Endothelial cell of umbilical vein (primary cell): ENCODE measurements at regions not wholly inside any gene's neighbourhood (a gene's known extent, or its start where the extent isn't known, plus 50 kb on each side); places are given as distances from the start of the nearest gene placed in this dataset.

Experiments
- BruUV-seq: library from RNA; stranded (reverse); fragments of 400-500 nt; replicated peaks from 2 replicates; lab custom pipeline; 2021; lab: Mats Ljungman, UMichigan
- CTCF ChIA-PET: fragments of 300-600, 350-600 bp; sonication (Branson Sonifier 250); formaldehyde crosslinking; loops from one replicate; lab custom pipeline; 2021; ENCODE audit warnings: antibody characterized with exemption, inconsistent platforms; lab: Charles Lee
- POLR2A ChIA-PET: fragments of 300-600, 350-600 bp; sonication (Branson Sonifier 250); formaldehyde crosslinking; loops from one replicate; lab custom pipeline; 2021; ENCODE audit warnings: antibody characterized with exemption, inconsistent platforms; lab: Charles Lee
- DNase-seq: peaks from one replicate; pipeline ENCODE4 v3.0.0-alpha.2; 2011; ENCODE audit warnings: low read depth, low spot score
- FAIRE-seq: peaks from 2 replicates; lab custom pipeline; 2011; peaks lifted over from hg19 to GRCh38; lab: Jason Lieb, UNC
- H2AFZ ChIP-seq: 2 replicates; pipeline ENCODE4 v1.6.0; 2012; ENCODE audit warnings: low read depth, low read length, control low read depth, inconsistent platforms
- H3K27ac ChIP-seq: 2 replicates; pipeline ENCODE4 v1.5.1; 2011; ENCODE audit warnings: low read depth, mild to moderate bottlenecking, control low read depth, low read length, moderate library complexity; ENCODE audit not compliant: insufficient read depth
- H3K27me3 ChIP-seq, 2 experiments: 2 replicates each; pipeline versions ENCODE4 v1.6.0 to v1.6.1; 2011; ENCODE audit warnings: low read length in 2 of 2, mixed read lengths in 1 of 2; ENCODE audit not compliant: control insufficient read depth in 2 of 2, insufficient read depth in 2 of 2
- H3K36me3 ChIP-seq, 2 experiments: 2 replicates in 1 of 2; 3 replicates in 1 of 2; pipeline ENCODE4 v1.5.1; 2011; ENCODE audit warnings: low read length in 2 of 2, mild to moderate bottlenecking in 1 of 2, moderate library complexity in 1 of 2; ENCODE audit not compliant: control insufficient read depth in 2 of 2, insufficient read depth in 2 of 2; ENCODE audit errors: extremely low read depth in 1 of 2
- H3K4me1 ChIP-seq: 3 replicates; pipeline ENCODE4 v1.5.1; 2011; ENCODE audit warnings: mild to moderate bottlenecking, low read length; ENCODE audit not compliant: control insufficient read depth, insufficient read depth; ENCODE audit errors: extremely low read depth
- H3K4me2 ChIP-seq: 2 replicates; pipeline ENCODE4 v1.6.1; 2011; ENCODE audit warnings: low read length, control low read depth, mixed read lengths; ENCODE audit not compliant: insufficient read depth
- H3K4me3 ChIP-seq, 3 experiments: fragments of 200-600 bp in 1 of 3; sonication (generic), shearing (Covaris generic) in 1 of 3; replicated peaks in 1 of 3; 2 replicates each; pipeline ENCODE4 v1.5.1; 2011 to 2016; ENCODE audit warnings: control low read depth in 3 of 3, low read length in 3 of 3, mild to moderate bottlenecking in 2 of 3, inconsistent platforms in 1 of 3, low read depth in 1 of 3, moderate library complexity in 1 of 3; ENCODE audit not compliant: insufficient read depth in 1 of 3
- H3K79me2 ChIP-seq: 2 replicates; pipeline ENCODE4 v1.6.0; 2012; ENCODE audit warnings: low read length, inconsistent platforms; ENCODE audit not compliant: control insufficient read depth, insufficient read depth
- H3K9ac ChIP-seq: replicated peaks from 2 replicates; pipeline ENCODE3; 2011; ENCODE audit warnings: low read length, control low read depth; ENCODE audit not compliant: insufficient read depth; ENCODE audit errors: extremely low read depth
- H3K9me1 ChIP-seq: replicated peaks from 3 replicates; pipeline ENCODE4 v1.6.0; 2011; ENCODE audit warnings: mild to moderate bottlenecking, low read length; ENCODE audit not compliant: control insufficient read depth, insufficient read depth; ENCODE audit errors: extremely low read depth
- H3K9me3 ChIP-seq: replicated peaks from 2 replicates; pipeline ENCODE4 v1.5.1; 2012; ENCODE audit warnings: low read length, inconsistent platforms; ENCODE audit not compliant: control insufficient read depth, insufficient read depth
- H4K20me1 ChIP-seq: replicated peaks from 2 replicates; pipeline ENCODE3; 2011; ENCODE audit warnings: mild to moderate bottlenecking, low read length; ENCODE audit not compliant: control insufficient read depth, insufficient read depth; ENCODE audit errors: extremely low read depth
- EZH2 ChIP-seq: IDR thresholded peaks from 2 replicates; pipeline ENCODE4 v1.6.1; 2012; ENCODE audit warnings: borderline replicate concordance, low read depth, mild to moderate bottlenecking, moderate library complexity, low read length, inconsistent platforms; ENCODE audit not compliant: severe bottlenecking
- FOS ChIP-seq: IDR thresholded peaks from 2 replicates; pipeline ENCODE4 v1.6.1; 2011; ENCODE audit warnings: mild to moderate bottlenecking, low read length, moderate library complexity, borderline replicate concordance; ENCODE audit not compliant: insufficient read depth
- GATA2 ChIP-seq: IDR thresholded peaks from 2 replicates; pipeline ENCODE4 v1.7.0; 2011; ENCODE audit warnings: low read depth, mild to moderate bottlenecking, moderate library complexity, mixed read lengths, low read length; ENCODE audit not compliant: insufficient read length, insufficient read depth
- JUN ChIP-seq: IDR thresholded peaks from 2 replicates; pipeline ENCODE4 v1.6.1; 2011; ENCODE audit warnings: borderline replicate concordance, low read depth; ENCODE audit not compliant: insufficient read length, insufficient read depth
- MYC ChIP-seq: IDR thresholded peaks from one replicate; pipeline ENCODE4 v1.6.1; 2011; ENCODE audit warnings: mild to moderate bottlenecking, low read depth, low read length
- POLR2A ChIP-seq: IDR thresholded peaks from 2 replicates; pipeline ENCODE4 v1.6.1; 2012; ENCODE audit warnings: low read depth, mild to moderate bottlenecking, control low read depth, low read length
- POLR2AphosphoS5 ChIP-seq: IDR thresholded peaks from 2 replicates; pipeline ENCODE4 v1.6.1; 2012; ENCODE audit warnings: low read depth, mild to moderate bottlenecking, control low read depth, low read length, moderate library complexity; ENCODE audit not compliant: insufficient read depth
- dilution Hi-C: fragments of 300-500 bp; cut with MboI; formaldehyde crosslinking; loops from one replicate; pipeline ENCODE4 v1.15.0; 2019; ENCODE audit warnings: low sequenced_read_pairs; ENCODE audit not compliant: extremely low pct_ligation_motif_present
- intact Hi-C: fragments of 100-400 bp; cut with micrococcal nuclease; formaldehyde crosslinking; loops from one replicate; pipeline ENCODE4 v1.10.0; 2022
- TF ChIP-seq, protein P1 (sequence below): IDR thresholded peaks from 2 replicates; pipeline ENCODE4 v1.6.1; 2011; ENCODE audit not compliant: insufficient read depth, insufficient read length
- TF ChIP-seq, protein P2 (sequence below), 2 donors: IDR thresholded peaks; 1 replicate in 1 of 2; 2 replicates in 1 of 2; pipeline ENCODE4 v1.5.1; 2011; ENCODE audit warnings: low read length in 2 of 2, mild to moderate bottlenecking in 2 of 2, moderate library complexity in 2 of 2, control low read depth in 1 of 2, inconsistent platforms in 1 of 2, low read depth in 1 of 2; ENCODE audit not compliant: insufficient read depth in 1 of 2; ENCODE audit errors: extremely low read depth in 1 of 2

DNA sequence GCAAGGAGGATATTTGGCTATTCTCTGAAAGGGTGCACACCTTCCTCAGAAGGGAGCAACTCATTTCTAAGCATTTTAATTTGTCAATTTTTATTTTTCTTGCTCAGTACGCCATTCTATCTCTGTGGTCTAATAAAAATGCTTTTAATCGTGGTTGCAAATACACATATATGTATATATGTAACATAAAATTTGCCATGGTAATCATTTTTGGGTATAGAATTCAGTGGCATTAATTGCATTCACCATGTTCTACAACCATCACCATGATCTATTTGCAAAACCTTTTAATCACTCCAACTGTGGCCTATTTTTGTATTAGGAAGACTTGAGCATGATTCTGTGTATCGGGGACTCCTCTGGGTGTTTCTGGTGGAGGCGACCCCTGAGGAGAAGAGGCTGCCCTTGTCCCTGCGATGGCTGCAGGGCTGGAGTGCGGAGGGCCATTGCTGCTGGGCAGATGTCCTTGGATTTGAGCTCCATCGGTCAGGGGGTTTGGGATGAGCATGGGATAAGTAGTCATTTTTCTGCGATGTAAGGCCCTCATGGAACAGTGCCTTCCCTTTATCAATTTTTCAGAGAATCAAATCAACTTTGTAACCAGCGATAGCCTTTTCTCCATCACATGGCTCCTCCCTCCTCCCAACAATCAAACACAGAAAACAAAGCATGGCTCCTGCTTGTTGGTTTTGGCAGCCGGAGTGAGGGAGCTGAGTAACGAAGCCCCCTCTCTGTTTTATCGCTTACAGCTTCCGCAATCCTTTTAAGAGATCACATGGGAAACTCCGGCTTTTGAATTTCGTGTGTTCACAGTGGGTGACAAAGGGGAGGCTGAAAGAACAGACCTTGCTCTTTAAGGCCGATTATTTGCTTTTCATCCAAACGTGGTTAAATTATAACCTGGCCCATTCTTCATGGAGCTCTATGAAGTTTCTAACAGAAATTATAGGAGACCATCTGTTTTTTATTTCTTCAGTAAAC is 187.3 kb downstream of the TENT4A start:
- H3K27me3 ChIP-seq, result no peaks in the 10 kb centered on the region
- no peaks in the 10 kb centered on the region for H3K79me2 ChIP-seq
- H3K27ac ChIP-seq, result no peak overlapping the region
- TF ChIP-seq POLR2AphosphoS5 (no peak), EZH2 (no peak), FOS (no peak), JUN (no peak), MYC (no peak), POLR2A (no peak), GATA2 (no peak)
- TF ChIP-seq, protein P1, sequence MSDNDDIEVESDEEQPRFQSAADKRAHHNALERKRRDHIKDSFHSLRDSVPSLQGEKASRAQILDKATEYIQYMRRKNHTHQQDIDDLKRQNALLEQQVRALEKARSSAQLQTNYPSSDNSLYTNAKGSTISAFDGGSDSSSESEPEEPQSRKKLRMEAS, result no peak
- TF ChIP-seq, protein P2, sequence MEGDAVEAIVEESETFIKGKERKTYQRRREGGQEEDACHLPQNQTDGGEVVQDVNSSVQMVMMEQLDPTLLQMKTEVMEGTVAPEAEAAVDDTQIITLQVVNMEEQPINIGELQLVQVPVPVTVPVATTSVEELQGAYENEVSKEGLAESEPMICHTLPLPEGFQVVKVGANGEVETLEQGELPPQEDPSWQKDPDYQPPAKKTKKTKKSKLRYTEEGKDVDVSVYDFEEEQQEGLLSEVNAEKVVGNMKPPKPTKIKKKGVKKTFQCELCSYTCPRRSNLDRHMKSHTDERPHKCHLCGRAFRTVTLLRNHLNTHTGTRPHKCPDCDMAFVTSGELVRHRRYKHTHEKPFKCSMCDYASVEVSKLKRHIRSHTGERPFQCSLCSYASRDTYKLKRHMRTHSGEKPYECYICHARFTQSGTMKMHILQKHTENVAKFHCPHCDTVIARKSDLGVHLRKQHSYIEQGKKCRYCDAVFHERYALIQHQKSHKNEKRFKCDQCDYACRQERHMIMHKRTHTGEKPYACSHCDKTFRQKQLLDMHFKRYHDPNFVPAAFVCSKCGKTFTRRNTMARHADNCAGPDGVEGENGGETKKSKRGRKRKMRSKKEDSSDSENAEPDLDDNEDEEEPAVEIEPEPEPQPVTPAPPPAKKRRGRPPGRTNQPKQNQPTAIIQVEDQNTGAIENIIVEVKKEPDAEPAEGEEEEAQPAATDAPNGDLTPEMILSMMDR (IDR thresholded peaks at IDR 0.05; ENCODE audit: extremely low read depth in 1 of 2, insufficient read depth in 1 of 2, low read depth in 1 of 2, low read length in 2 of 2), result no peak
- no peaks in the 10 kb centered on the region for H3K4me1 ChIP-seq
- dilution Hi-C loops (no loop called here), intact Hi-C loops (no loop called here)
- no peaks in the 10 kb centered on the region for H3K36me3 ChIP-seq
- no peaks in the 10 kb centered on the region for H3K9me1 ChIP-seq
- H4K20me1 ChIP-seq, result no peaks in the 10 kb centered on the region
- peaks cover 5% of the 10 kb centered on the region for H3K9me3 ChIP-seq
- H3K4me2 ChIP-seq, result no peak overlapping the region
- no TSS peak for BruUV-seq
- FAIRE-seq, result no peak
- H3K9ac ChIP-seq, result no peak overlapping the region
- DNase-seq, result no peak
- ChIA-PET CTCF (no interaction called here), POLR2A (no interaction called here)
- H3K4me3 ChIP-seq, result no peak overlapping the region
- no peak overlapping the region for H2AFZ ChIP-seq
